CD4-positive, alpha-beta T cell (primary cell): ENCODE measurements at regions not wholly inside any gene's neighbourhood (a gene's known extent, or its start where the extent isn't known, plus 50 kb on each side); places are given as distances from the start of the nearest gene placed in this dataset.

Experiments
- ATAC-seq: fragments of 200-7000 bp; cut with Tn5 transposase; one replicate; pipeline ENCODE4 v1.10.0; 2022; ENCODE audit warnings: mild to moderate bottlenecking; ENCODE audit not compliant: poor library complexity
- CTCF ChIA-PET: fragments of 350-600 bp; sonication (Branson Sonifier 250); formaldehyde crosslinking; loops from one replicate; lab custom pipeline; 2021; ENCODE audit warnings: antibody characterized with exemption, inconsistent platforms; lab: Charles Lee
- POLR2A ChIA-PET: fragments of 350-600 bp; sonication (Branson Sonifier 250); formaldehyde crosslinking; loops from one replicate; lab custom pipeline; 2021; ENCODE audit warnings: antibody characterized with exemption, inconsistent platforms; lab: Charles Lee
- DNase-seq, 14 experiments: peaks; one replicate each; pipeline ENCODE4 v3.0.0-alpha.2; 2013 to 2020; ENCODE audit warnings: mixed read lengths in 2 of 14
- H3K27ac ChIP-seq, 2 donors: one replicate each; pipeline versions ENCODE4 v1.5.1 to v1.7.0; 2013; ENCODE audit warnings: low read length in 2 of 2, low read depth in 1 of 2, mild to moderate bottlenecking in 1 of 2
- H3K27me3 ChIP-seq, 2 experiments: 1 replicate in 1 of 2; 2 replicates in 1 of 2; pipeline versions ENCODE4 v1.6.1 to v1.7.0; 2013; ENCODE audit warnings: low read length in 2 of 2, control low read depth in 1 of 2, mild to moderate bottlenecking in 1 of 2, moderate library complexity in 1 of 2; ENCODE audit not compliant: insufficient read depth in 2 of 2, control insufficient read depth in 1 of 2
- H3K36me3 ChIP-seq: one replicate; pipeline ENCODE4 v1.6.1; 2013; ENCODE audit warnings: low read length, control low read depth; ENCODE audit not compliant: insufficient read depth
- H3K4me1 ChIP-seq: one replicate; pipeline ENCODE4 v1.6.1; 2013; ENCODE audit warnings: low read length, control low read depth; ENCODE audit not compliant: insufficient read depth
- H3K4me3 ChIP-seq: one replicate; pipeline ENCODE4 v1.5.1; 2013; ENCODE audit warnings: mild to moderate bottlenecking, low read length, moderate library complexity
- H3K9me3 ChIP-seq, 2 experiments: 1 replicate in 1 of 2; 2 replicates in 1 of 2; pipeline versions ENCODE4 v1.6.1 to v1.7.0; 2013; ENCODE audit warnings: low read length in 2 of 2, mild to moderate bottlenecking in 2 of 2, control low read depth in 1 of 2, moderate library complexity in 1 of 2; ENCODE audit not compliant: control insufficient read depth in 1 of 2, insufficient read depth in 1 of 2
- H3K27ac Mint-ChIP-seq: one replicate; pipeline ENCODE4 v1.8.0; 2020; ENCODE audit warnings: mixed read lengths
- H3K27me3 Mint-ChIP-seq: one replicate; pipeline ENCODE4 v1.8.0; 2021; ENCODE audit warnings: mixed read lengths
- H3K36me3 Mint-ChIP-seq: one replicate; pipeline ENCODE4 v1.8.0; 2021; ENCODE audit warnings: low read depth, mixed read lengths
- H3K4me1 Mint-ChIP-seq: one replicate; pipeline ENCODE4 v1.8.0; 2021; ENCODE audit warnings: low read depth, mixed read lengths
- H3K4me3 Mint-ChIP-seq: one replicate; pipeline ENCODE4 v1.8.0; 2020; ENCODE audit warnings: mild to moderate bottlenecking, mixed read lengths
- H3K9me3 Mint-ChIP-seq: one replicate; pipeline ENCODE4 v1.8.0; 2020; ENCODE audit warnings: mixed read lengths
- intact Hi-C, 2 experiments: fragments of 100-400 bp; cut with DNase I in 1 of 2; cut with micrococcal nuclease in 1 of 2; formaldehyde crosslinking; loops; one replicate each; pipeline versions ENCODE4 v1.15.1 to v1.9.0; 2023 to 2025; cut with DNase I, micrococcal nuclease
- TF ChIP-seq, protein P1 (sequence below): fragments of 200-600 bp; IDR thresholded peaks from one replicate; pipeline ENCODE4 v1.8.0; 2022; ENCODE audit warnings: antibody characterized with exemption, mild to moderate bottlenecking

- no peak overlapping the region for H3K4me3 ChIP-seq
- TF ChIP-seq, protein P1, sequence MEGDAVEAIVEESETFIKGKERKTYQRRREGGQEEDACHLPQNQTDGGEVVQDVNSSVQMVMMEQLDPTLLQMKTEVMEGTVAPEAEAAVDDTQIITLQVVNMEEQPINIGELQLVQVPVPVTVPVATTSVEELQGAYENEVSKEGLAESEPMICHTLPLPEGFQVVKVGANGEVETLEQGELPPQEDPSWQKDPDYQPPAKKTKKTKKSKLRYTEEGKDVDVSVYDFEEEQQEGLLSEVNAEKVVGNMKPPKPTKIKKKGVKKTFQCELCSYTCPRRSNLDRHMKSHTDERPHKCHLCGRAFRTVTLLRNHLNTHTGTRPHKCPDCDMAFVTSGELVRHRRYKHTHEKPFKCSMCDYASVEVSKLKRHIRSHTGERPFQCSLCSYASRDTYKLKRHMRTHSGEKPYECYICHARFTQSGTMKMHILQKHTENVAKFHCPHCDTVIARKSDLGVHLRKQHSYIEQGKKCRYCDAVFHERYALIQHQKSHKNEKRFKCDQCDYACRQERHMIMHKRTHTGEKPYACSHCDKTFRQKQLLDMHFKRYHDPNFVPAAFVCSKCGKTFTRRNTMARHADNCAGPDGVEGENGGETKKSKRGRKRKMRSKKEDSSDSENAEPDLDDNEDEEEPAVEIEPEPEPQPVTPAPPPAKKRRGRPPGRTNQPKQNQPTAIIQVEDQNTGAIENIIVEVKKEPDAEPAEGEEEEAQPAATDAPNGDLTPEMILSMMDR: no peak
- H3K27me3 ChIP-seq: no peaks in the 10 kb centered on the region
- H3K9me3 ChIP-seq: no peaks in the 10 kb centered on the region
- CTCF ChIA-PET: no interaction called here
- no peaks in the 10 kb centered on the region for H3K4me1 ChIP-seq
- Mint-ChIP-seq H3K9me3 (no peaks in the 10 kb centered on the region), H3K4me3 (no peak overlapping the region), H3K27ac (no peak overlapping the region), H3K27me3 (no peaks in the 10 kb centered on the region), H3K4me1 (no peaks in the 10 kb centered on the region), H3K36me3 (no peaks in the 10 kb centered on the region)
- H3K27ac ChIP-seq: no peak overlapping the region
- DNase-seq: no peak
- POLR2A ChIA-PET: no interaction called here
- ATAC-seq: no peak
- intact Hi-C loops: no loop called here
- no peaks in the 10 kb centered on the region for H3K36me3 ChIP-seq
These were observed 216.1 kb upstream of the CDIN1 start for GRCh38 chr15:36363335-36363734.

DNA sequence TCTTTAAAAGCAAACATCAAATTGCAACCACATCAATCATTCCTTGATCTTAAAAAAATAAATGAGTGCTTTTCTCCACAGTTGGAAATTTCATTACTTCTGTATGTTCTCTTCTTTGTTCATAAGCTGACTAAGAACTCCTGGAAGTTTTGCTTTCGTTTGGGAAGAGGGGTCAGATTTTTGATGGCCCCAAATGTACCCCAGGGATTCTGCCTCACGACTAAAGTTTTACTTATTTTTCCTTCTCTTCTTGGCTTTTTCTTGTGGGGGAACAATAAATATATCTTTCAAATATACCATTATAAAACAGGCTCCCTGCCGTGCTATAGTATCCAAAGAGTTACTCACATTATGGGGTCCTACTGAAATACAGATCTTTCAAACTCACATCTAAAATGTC lies 215.0 kb upstream of the CDIN1 start:
- Mint-ChIP-seq H3K27me3 (no peaks in the 10 kb centered on the region), H3K4me3 (no peak overlapping the region), H3K4me1 (no peaks in the 10 kb centered on the region), H3K9me3 (no peaks in the 10 kb centered on the region), H3K27ac (no peak overlapping the region), H3K36me3 (no peaks in the 10 kb centered on the region)
- H3K4me3 ChIP-seq: no peak overlapping the region
- H3K36me3 ChIP-seq: no peaks in the 10 kb centered on the region
- CTCF ChIA-PET: no interaction called here
- intact Hi-C loops: no loop called here
- H3K9me3 ChIP-seq: peaks cover 0 to 3% of the 10 kb centered on the region in 2 experiments
- no peak overlapping the region for H3K27ac ChIP-seq
- TF ChIP-seq, protein P1: no peak
- POLR2A ChIA-PET: interaction anchor here (1.0 kb wide), 1 partner anchor 16 kb away, joined by 3 read pairs; no protein-coding TSS in a partner anchor
- DNase-seq (no peak), ATAC-seq (no peak)
- no peaks in the 10 kb centered on the region for H3K4me1 ChIP-seq
- no peaks in the 10 kb centered on the region for H3K27me3 ChIP-seq

DNA sequence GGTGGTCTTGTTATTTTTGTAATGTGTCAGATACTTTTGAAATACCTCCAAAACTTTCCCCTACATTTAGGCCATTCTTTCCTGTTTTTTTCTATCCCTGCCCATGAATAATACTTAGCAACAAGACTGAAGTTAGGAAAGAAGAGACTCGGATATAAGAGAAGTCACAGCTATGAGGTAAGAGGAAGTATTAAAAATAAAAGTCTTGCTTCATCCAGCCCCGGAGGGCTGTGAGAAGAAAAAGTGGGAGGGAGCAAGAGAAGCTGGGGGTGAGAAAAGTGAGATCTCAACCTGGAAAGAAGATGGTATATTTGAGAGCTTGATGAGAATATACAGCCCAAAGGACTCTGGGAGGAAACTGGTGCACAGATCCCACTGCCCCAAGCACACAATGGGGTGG lies 213.5 kb upstream of the CDIN1 start:
- no peak overlapping the region for H3K27ac ChIP-seq
- H3K27ac Mint-ChIP-seq: no peak overlapping the region
- H3K27me3 ChIP-seq: no peaks in the 10 kb centered on the region
- CTCF ChIA-PET: no interaction called here
- TF ChIP-seq, protein P1: no peak
- H3K9me3 ChIP-seq: peaks cover 0 to 3% of the 10 kb centered on the region in 2 experiments
- H3K4me1 ChIP-seq: no peaks in the 10 kb centered on the region
- H3K36me3 ChIP-seq: no peaks in the 10 kb centered on the region
- no peak overlapping the region for H3K4me3 ChIP-seq
- H3K9me3 Mint-ChIP-seq: no peaks in the 10 kb centered on the region
- H3K4me1 Mint-ChIP-seq: no peaks in the 10 kb centered on the region
- POLR2A ChIA-PET: no interaction called here
- no peak overlapping the region for H3K4me3 Mint-ChIP-seq
- ATAC-seq (no peak), DNase-seq (no peak)
- intact Hi-C loops: no loop called here
- no peaks in the 10 kb centered on the region for H3K27me3 Mint-ChIP-seq
- no peaks in the 10 kb centered on the region for H3K36me3 Mint-ChIP-seq
